DMS 273 (cell line): ENCODE measurements at regions not wholly inside any gene's neighbourhood (a gene's known extent, or its start where the extent isn't known, plus 50 kb on each side); places are given as distances from the start of the nearest gene placed in this dataset.

Experiments
- DNase-seq: peaks from one replicate; lab custom pipeline; 2025; ENCODE audit not compliant: unreplicated experiment; lab: John Stamatoyannopoulos, UW

- DNase-seq = no peak
Observed at GRCh38 chr18:2325308-2325849, 245.9 kb downstream of the METTL4 start.

DNA sequence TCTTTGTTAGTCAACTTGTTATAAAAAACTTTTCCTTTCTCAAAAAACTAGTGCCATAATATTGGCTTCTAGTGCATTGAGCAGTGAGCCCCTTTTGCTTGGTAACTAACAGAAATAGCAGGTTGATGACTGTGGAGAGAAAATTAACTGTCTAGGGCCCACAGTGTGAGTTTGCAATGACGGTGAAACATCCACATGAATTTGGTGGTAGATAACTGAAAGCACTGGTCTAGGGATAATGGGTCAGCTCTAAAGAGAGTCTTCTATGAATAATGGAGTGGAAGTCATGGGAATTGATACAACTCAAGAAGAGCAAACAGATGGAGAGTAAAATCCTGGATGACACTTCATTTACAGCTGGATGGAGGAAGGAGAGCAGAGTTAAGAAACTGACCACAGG, 245.4 kb downstream of the METTL4 start:
- no peak for DNase-seq

DNA sequence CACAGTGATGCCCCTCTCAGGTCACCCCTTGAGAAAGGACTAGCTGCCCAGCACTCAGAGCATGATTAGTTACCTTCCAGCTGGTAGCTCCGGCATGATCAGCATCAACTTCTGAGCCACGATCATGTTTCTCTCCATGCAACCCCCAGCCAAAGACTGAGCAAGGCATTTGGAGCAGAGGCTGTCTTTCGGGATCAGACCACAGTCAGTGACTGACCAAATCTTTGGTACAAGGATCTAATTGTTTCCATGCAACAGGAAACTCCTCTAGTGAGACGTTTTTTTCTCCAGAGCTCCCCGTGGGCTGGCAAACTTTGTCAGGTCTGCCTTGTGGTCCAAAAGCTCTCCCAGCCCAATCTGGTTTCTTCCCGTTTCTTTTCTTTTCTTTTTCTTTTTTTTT, 244.3 kb downstream of the METTL4 start:
- no peak for DNase-seq

- no peak for DNase-seq
Observed at GRCh38 chr18:2330764-2331163, 240.5 kb downstream of the METTL4 start.

- no peak for DNase-seq
Observed at GRCh38 chr18:2331491-2331890, 239.8 kb downstream of the METTL4 start.

- no peak for DNase-seq
Observed at GRCh38 chr18:2336690-2337392, 234.5 kb downstream of the METTL4 start.

DNA sequence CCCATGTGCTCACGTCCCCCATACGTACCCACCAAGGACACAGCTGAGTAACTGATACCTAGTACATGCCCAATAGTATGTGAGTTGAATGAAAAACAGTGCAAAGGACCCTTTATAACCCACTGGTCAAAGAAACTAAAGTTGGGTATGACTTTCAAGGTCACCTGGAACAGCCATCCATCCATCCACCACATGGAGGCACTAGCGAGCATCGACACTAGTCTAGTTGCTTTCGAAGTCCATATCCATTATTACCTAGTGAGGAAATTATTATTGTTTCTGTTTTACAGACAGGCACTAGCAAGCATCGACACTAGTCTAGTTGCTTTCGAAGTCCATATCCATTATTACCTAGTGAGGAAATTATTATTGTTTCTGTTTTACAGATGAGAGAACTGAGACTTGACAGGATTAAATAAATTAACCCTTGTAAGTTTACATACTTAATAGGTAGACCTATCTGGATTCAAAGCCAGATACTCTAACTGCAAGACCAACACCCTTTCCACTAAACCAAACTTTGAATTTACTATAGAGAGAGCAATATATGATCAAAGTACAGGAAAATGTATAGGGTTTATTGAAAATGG, 233.7 kb downstream of the METTL4 start:
- DNase-seq = peak; percentile 52

DNA sequence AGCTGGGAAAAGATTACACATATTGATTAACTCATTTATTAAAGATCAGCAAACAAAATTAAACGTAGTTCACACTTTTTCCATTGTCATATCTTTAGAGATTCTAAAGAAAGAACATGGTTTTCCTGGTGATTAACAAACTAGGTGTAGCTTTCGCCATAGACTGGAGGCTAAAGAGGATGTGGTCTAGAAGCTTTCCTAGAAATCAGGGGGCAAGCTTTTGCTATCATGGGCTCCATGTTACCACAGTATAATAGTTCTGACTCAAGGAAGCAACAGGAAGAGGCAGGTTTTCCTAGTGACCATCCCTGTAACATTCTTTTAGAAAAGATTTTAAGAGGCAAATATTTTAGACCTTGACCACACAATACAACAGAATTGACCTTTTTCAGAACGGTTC, 232.7 kb downstream of the METTL4 start:
- DNase-seq = no peak

GRCh38 chr18:2340335-2340734, 231.0 kb downstream of the METTL4 start:
- no peak for DNase-seq

GRCh38 chr18:2348003-2348402, 223.3 kb downstream of the METTL4 start:
- DNase-seq = no peak

GRCh38 chr18:2351126-2351850, 220.0 kb downstream of the METTL4 start:
- no peak for DNase-seq

- DNase-seq = no peak
Observed at GRCh38 chr18:2354292-2354691, 217.0 kb downstream of the METTL4 start.

GRCh38 chr18:2356906-2357305, 214.4 kb downstream of the METTL4 start:
- DNase-seq = no peak

GRCh38 chr18:2360861-2361260, 210.4 kb downstream of the METTL4 start:
- DNase-seq = no peak

DNA sequence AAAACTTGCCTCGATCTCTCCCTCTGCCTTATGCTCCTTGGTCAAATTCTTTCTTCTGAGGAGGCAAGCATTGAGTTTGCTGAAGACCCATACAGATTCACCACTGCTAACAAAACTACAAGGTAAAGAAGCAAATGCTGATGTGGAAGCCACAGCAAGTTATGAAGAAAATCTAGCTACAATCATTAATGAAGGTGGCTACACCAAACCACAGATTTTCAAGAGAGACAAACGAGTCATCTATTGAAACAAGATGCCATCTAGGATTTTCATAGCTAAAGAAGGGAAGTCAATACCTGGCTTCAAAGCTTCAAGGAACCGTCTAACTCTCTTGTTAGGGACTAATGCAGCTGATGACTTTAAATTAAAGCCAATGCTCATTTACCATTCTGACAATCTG, 203.2 kb downstream of the METTL4 start:
- no peak for DNase-seq

DNA sequence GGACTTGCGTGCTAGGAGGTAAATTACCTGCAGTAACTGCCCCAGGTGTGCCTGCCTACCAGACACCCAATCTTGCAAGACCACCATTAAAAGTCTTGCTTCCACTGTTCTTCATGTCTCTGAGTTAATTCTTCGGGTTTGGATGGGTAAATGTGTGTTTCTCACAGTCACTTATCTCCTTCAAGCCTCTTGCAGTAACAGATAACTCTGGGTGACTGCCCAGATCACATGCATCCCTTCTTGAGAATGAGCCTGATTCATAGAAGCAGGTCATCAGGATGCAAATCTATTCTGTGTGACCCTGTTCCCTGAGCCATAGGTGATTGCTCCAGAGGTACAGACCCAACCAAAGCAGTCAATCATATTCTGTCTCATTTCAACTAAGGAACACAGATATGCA, 194.6 kb downstream of the METTL4 start:
- no peak for DNase-seq

DNA sequence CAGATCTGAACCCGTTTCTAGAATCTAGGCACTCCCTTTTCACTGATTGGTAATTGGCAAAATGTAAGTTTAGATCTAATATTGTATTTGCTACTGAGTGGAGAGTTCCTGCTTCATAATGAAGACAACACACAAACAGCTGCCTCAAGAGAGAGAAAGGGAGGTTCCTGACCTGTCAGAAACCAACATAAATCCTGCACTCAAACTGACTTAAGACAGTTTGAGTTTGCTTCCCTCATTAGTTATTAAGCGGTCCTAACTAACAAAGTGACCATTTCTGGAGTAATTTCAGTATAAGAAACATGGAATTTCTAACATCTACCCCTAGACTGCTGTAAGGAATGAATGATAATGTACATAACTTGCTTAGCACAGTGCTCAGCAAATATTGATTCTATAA, 191.2 kb downstream of the METTL4 start:
- DNase-seq = no peak

GRCh38 chr18:2381539-2381938, 189.8 kb downstream of the METTL4 start:
- no peak for DNase-seq

DNA sequence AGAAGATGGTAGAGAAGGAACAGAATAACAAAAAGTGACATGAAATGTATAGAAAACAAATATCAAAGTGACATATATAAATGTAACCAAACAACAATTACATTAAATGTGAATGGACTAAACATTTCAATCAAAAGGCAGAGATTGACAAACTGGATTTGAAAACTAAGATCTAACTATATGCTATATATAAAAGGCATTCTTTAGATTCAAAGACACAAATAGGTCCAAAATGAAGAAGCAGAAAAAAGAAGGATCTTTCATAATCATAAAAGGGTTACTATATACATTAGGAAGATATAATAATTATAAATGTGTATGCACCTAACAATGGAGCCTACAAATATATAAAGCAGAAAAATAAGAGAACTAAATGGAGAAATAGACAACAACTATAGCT, 183.7 kb downstream of the METTL4 start:
- no peak for DNase-seq

GRCh38 chr18:2390158-2390557, 181.1 kb downstream of the METTL4 start:
- DNase-seq = no peak

- DNase-seq = no peak
Observed at GRCh38 chr18:2391470-2391869, 179.8 kb downstream of the METTL4 start.

DNA sequence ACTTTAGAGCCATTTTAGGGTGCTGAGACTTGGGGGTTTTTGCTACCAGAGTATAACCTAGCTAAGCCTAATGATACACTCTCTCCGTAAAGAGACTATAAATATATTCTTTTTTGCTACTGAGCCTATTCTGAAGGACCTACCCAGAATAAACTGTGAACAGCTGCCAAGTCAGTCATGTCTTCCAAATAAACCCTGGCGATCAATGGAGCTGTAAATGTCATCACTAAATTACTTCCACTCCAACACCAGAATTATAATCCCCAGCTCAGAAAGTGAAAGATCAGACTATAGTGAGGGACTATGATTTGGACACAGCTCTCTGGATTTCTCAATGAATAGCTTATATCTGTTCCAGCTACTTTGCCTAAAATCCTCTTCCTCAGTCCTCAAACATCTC, 178.9 kb downstream of the METTL4 start:
- DNase-seq = no peak
